ENCODE measurements at regions not wholly inside any gene's neighbourhood (a gene's known extent, or its start where the extent isn't known, plus 50 kb on each side); places are given as distances from the start of the nearest gene placed in this dataset.

DNA sequence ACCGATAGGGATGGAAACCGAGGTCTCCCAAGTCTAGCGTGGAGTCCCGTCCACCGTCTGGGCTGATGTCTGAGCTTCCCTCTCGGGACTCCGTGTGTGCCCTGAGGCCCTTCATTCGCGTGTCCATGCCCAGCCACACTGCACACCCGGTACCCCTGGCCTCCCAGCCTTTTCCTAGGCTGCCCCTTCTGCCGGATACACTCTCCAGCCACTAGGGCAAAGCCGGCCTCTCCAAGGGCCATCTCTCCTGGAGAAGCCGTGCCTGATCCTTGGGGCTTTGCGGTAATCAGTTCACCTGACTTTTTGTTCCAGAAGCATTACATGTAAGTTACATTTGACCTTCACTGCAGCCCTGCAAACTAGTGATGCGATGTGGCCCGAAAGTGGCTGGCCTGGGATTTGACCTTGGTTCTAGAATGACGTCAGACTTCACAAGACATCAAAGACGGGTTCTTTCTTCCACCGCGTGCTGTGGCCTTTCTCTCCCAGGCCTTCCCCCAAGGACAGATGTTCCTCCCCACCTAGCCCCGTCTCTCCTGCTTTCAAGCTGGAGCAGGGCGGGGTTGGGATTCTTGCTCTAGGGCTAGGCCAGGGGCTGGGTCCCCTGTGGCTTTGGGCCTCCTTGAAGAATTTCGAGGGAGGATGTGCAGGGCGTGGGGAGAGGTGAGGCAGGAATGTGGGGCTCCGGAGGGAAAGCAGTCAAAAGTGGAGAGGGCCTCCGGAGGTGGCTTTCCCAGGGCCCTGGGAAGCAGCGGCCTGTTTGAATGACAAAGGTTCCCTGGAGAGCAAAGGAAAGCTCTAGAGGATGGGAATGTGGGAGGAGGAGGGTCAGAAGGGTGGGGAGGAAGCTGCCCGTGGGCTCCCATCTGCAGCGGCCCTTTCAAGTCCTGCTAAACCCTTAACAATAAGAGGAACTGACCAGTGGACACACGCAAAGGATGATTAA is 49.7 kb upstream of the SLC2A1 start (continued):
- TF ChIP-seq ZNF781 (CRISPR knock-in tag; IDR thresholded peaks at IDR 0.05; ENCODE audit: borderline replicate concordance, not compliant biosample characterization) (no peak), REPIN1 (CRISPR knock-in tag; IDR thresholded peaks at IDR 0.05; ENCODE audit: borderline replicate concordance, low read depth) (no peak), SSRP1 (CRISPR knock-in tag; IDR thresholded peaks at IDR 0.05) (no peak), ZNF124 (CRISPR knock-in tag; IDR thresholded peaks at IDR 0.05) (no peak), CBFB (CRISPR knock-in tag; IDR thresholded peaks at IDR 0.05) (peak; percentile 11; the same call in 1 of the 2 replicates), ZNF768 (CRISPR knock-in tag; IDR thresholded peaks at IDR 0.05) (no peak), TAF15 (IDR thresholded peaks at IDR 0.05; ENCODE audit: low read depth, low read length, poor library complexity, severe bottlenecking) (no peak), FOXK2 (IDR thresholded peaks at IDR 0.05) (no peak), ZNF350 (CRISPR knock-in tag; IDR thresholded peaks at IDR 0.05; ENCODE audit: borderline replicate concordance, low read depth) (no peak), ZNF775 (CRISPR knock-in tag; IDR thresholded peaks at IDR 0.05; ENCODE audit: borderline replicate concordance) (no peak), FOXA3 (CRISPR knock-in tag; IDR thresholded peaks at IDR 0.05) (peak; percentile 27; the same call in 1 of the 2 replicates), BORCS8-MEF2B (CRISPR knock-in tag; IDR thresholded peaks at IDR 0.05) (no peak), RARG (CRISPR knock-in tag; IDR thresholded peaks at IDR 0.05; ENCODE audit: low read depth) (no peak), PRMT3 (CRISPR knock-in tag; IDR thresholded peaks at IDR 0.05; ENCODE audit: borderline replicate concordance, low read depth) (no peak), BHLHE40 (IDR thresholded peaks at IDR 0.05; ENCODE audit: low read length) (peak; percentile 41)
- TF ChIP-seq, protein P1, sequence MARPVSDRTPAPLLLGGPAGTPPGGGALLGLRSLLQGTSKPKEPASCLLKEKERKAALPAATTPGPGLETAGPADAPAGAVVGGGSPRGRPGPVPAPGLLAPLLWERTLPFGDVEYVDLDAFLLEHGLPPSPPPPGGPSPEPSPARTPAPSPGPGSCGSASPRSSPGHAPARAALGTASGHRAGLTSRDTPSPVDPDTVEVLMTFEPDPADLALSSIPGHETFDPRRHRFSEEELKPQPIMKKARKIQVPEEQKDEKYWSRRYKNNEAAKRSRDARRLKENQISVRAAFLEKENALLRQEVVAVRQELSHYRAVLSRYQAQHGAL (CRISPR knock-in tag; IDR thresholded peaks at IDR 0.05; ENCODE audit: not compliant biosample characterization), result no peak
- TF ChIP-seq, protein P2, sequence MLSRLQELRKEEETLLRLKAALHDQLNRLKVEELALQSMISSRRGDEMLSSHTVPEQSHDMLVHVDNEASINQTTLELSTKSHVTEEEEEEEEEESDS (CRISPR knock-in tag; IDR thresholded peaks at IDR 0.05; ENCODE audit: borderline replicate concordance), result no peak
- TF ChIP-seq, protein P3, sequence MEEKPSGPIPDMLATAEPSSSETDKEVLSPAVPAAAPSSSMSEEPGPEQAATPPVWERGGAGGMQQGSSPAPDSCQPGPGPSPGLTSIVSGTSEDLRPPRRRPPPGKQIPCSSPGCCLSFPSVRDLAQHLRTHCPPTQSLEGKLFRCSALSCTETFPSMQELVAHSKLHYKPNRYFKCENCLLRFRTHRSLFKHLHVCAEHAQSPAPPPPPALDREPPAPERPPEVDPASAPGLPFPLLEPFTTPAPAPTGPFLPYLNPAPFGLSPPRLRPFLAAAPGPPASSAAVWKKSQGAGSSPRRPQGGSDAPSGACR (CRISPR knock-in tag; IDR thresholded peaks at IDR 0.05), result no peak
- TF ChIP-seq, protein P4, sequence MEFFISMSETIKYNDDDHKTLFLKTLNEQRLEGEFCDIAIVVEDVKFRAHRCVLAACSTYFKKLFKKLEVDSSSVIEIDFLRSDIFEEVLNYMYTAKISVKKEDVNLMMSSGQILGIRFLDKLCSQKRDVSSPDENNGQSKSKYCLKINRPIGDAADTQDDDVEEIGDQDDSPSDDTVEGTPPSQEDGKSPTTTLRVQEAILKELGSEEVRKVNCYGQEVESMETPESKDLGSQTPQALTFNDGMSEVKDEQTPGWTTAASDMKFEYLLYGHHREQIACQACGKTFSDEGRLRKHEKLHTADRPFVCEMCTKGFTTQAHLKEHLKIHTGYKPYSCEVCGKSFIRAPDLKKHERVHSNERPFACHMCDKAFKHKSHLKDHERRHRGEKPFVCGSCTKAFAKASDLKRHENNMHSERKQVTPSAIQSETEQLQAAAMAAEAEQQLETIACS (CRISPR knock-in tag; IDR thresholded peaks at IDR 0.05), result no peak
- TF ChIP-seq, protein P5, sequence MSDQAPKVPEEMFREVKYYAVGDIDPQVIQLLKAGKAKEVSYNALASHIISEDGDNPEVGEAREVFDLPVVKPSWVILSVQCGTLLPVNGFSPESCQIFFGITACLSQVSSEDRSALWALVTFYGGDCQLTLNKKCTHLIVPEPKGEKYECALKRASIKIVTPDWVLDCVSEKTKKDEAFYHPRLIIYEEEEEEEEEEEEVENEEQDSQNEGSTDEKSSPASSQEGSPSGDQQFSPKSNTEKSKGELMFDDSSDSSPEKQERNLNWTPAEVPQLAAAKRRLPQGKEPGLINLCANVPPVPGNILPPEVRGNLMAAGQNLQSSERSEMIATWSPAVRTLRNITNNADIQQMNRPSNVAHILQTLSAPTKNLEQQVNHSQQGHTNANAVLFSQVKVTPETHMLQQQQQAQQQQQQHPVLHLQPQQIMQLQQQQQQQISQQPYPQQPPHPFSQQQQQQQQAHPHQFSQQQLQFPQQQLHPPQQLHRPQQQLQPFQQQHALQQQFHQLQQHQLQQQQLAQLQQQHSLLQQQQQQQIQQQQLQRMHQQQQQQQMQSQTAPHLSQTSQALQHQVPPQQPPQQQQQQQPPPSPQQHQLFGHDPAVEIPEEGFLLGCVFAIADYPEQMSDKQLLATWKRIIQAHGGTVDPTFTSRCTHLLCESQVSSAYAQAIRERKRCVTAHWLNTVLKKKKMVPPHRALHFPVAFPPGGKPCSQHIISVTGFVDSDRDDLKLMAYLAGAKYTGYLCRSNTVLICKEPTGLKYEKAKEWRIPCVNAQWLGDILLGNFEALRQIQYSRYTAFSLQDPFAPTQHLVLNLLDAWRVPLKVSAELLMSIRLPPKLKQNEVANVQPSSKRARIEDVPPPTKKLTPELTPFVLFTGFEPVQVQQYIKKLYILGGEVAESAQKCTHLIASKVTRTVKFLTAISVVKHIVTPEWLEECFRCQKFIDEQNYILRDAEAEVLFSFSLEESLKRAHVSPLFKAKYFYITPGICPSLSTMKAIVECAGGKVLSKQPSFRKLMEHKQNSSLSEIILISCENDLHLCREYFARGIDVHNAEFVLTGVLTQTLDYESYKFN (CRISPR knock-in tag; conservative IDR thresholded peaks at IDR 0.05), result peak; percentile 59

Data from HepG2 (cell line).